NOMO-1 treated with dmso at 0.1 percent for 144 hours (cell line): ENCODE measurements at regions not wholly inside any gene's neighbourhood (a gene's known extent, or its start where the extent isn't known, plus 50 kb on each side); places are given as distances from the start of the nearest gene placed in this dataset.

ENCODE experiments used
- DNase-seq: peaks from one replicate; lab custom pipeline; 2025; ENCODE audit not compliant: unreplicated experiment; lab: John Stamatoyannopoulos, UW

DNA sequence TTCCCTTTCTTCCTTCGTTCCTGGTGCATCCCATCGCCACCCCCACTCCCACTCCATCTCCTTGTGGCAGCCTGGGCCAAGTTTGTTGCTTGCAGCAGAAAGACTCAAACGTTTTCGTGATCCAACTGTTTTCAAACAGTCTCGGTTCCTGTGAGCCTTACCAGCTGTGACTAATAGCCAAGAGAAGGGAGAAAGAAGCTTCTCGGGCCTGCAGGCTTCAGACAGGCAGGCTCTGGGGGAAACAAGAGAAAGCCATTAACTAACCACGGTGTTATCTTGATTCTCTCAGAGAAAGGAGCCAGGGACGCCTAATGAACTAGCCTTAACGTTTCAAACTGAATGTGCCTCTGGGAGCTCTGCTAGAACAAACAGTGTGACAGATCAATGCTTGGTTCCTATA lies 742.0 kb downstream of the NR2F2 start:
- no peak for DNase-seq

DNA sequence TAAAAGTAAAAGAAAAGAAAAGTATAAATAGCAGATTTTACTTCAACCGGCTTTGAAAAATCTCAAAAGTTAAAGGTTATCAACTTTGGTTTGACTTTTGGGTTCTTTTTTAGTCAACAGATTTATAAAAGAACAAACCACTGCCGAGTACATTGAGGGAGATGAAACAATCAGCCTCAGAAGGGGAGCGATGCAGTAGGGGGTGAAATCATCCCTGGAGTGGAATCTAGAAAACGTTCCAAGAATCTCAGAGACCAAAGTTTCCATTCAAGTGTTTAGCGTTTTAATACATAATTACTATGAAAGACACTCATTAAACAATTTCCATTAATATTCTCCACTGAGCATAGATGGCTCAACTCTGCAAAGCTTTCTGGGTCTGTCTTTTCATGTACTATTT lies 745.5 kb downstream of the NR2F2 start:
- no peak for DNase-seq

DNA sequence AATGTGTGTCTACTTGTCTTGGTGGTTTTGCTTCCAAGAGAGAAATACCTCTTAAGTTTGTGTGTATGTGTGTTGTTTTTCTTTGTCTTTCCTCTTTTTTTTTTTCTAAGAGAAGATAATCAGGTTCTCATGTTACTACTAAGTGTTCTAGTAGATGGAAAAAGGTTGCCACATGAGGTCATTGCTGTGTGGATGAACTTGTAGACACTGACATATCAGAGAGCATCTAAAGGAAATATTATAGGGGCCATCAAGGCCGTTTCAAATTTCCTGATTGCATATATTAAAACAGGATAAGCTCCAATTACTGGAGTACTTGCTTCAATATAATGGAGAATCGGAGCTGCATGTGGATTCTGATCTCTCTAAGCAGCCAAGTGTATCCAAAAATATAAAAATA lies 747.5 kb downstream of the NR2F2 start:
- no peak for DNase-seq

DNA sequence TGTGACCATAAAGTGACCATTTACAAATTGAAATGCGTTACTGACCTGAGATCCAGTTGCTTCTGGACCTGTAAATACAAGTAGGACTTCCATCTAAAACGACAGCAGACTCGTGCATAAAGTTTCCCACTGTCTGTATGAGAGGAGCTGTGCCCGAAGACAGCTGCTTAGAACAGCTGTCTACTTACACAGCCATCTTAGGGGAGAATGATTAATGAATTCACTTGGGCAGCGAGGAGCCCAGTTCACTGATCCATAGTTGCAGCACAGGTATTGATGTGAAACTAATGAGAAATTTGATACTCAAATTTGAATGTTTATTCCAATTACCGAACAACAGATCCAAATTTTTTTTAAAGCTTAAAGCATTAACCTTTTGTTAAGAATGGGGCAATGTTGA lies 748.1 kb downstream of the NR2F2 start:
- DNase-seq = no peak

GRCh38 chr15:97081666-97082226 lies 751.2 kb downstream of the NR2F2 start:
- no peak for DNase-seq

DNA sequence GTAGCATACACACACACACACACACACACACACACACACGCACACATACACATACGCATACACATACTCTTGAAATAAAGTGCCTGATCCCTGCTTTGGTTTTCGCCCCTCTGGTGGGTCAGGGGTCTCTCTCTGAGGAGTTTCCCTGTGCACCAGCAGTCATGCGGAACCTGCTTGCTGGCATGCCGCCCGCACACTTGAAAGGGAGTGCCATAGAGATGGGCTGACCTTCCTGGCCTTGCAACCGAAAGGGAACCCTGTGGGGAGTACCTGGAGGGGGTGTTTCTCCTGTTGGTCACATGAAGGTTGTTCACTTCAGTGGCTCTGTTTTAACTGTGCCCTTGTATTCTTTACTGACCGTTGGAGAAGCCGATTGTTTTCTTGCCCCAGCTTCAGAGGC lies 752.3 kb downstream of the NR2F2 start:
- DNase-seq = no peak

DNA sequence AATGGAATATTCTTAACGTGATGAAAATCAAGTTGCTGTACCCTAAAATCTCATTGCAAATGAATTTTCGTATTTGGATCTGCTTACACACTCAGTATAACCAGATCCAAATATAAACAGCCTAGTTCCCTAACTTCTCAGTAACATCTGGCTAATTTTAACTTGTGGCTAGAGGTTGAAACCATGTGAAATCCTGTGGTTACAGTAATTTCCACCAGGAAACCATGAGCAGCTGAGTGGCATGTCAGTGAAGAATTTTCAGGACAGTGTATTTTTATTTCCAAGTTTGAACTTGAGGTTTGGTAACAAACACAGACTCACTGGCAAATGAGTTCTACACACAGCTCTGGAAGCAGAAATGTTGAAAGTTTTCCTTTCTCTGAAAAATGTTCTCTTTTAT lies 754.1 kb downstream of the NR2F2 start:
- DNase-seq = peak; percentile 39

DNA sequence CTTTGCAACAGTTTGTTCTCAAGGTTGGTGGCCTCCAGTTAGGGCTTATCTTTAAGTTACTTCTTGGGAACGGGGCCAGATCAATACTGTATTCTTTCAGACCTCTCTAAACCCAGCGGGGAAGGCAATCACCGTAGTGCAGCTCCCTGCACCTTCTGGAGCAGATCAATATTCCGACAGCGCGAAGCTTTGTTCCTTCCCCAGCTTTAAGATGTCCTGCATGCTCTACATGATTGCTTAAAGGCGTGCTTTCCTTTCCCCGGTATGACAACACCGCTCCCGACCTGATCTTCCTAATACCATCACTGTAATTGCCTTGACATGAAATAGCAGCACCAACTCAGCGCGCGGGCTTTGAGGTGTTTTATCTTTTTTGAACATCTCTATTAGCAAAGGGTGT lies 755.2 kb downstream of the NR2F2 start:
- DNase-seq = no peak

DNA sequence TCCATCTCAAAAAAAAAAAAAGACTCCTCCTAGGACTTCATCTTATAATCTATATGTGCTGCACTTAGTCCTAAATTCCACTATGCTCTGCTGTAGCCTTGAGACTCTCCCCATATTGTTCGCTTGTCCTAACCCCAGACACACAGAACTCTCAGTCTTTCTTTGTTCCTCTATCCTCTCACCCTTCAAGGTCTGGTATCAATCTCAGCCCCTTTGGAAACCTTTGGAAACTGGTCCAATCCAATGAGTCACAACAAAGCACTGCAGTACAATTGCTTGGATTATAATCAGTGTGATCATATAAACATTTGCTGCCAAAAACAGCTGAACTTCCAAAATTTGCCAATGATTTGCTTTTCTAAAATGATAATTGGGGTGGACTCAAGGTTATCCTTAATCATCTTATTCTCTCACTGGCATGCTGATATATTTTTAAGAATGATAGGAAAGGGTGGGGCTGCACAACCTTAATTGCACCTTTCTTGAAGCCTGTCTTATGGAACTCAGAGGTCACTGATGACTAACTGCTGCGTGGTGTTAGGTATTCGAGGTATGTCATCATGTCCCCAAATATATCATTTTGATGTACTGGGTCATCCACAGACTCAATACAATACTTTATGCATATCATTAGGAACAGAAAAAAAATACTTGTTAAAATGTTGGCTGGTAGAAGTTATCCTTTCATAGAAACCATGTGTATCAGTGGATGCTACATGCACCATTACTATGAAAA lies 756.7 kb downstream of the NR2F2 start:
- no peak for DNase-seq

DNA sequence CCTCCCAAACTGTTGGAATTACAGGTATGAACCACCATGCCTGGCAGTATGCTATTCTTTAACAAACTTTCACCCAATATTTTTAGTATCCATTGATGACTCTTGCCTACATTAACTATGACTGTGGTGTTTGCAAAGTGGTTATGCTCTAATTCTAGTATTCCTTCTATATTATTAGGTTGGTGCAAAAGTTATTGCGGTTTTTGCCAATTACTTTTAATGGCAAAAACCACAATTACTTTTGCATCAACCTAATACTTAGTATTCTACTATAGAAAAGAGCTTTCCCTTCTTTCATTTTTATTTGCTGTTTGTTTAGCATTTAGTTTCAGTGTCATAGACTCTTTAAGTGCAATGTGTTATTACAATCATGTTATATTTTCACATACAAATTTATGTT lies 760.6 kb downstream of the NR2F2 start:
- DNase-seq = no peak

DNA sequence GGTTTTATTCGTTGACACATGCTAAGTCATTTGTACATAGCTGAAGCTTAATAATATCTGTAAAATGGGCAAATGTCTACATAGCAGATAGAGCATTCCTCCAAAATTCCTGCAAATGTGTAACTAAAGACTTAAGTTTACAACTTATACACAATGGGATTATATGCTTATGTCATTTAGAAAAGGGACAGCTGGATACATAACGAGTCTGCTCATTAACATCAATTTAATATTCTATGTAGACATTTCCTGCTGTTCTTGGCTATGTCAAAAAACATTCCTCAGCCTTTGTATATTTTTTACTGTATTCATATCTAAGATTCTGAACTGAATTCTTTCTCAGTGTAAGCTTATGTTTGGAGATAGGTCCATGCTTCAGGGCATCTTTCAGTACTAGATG lies 762.2 kb downstream of the NR2F2 start:
- DNase-seq = no peak

DNA sequence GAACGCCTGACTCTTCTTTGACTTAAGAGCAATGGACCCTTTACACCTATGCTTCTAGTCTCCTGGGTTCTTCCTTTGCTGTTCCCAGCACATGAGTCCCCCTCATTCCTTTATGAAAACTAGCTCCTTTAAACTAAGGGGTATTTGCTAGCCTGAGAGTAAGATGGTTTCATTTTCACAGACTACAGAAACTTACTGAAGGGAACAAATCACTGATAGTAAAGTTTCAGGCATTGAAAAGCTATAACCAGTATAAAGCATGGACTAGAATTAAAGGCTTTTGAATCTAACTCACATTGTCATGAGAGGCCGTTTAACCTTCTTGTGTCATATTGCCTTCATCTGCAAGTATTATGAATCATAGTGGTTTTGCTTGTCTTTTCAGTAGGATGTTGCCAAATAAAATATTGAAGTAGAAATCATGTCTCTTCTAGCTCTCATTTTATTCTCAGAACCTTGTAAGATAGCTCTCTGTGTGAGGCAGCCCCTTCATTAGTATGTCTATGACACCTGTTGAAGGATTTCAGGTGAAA lies 765.9 kb downstream of the NR2F2 start:
- peak; percentile 14 for DNase-seq

DNA sequence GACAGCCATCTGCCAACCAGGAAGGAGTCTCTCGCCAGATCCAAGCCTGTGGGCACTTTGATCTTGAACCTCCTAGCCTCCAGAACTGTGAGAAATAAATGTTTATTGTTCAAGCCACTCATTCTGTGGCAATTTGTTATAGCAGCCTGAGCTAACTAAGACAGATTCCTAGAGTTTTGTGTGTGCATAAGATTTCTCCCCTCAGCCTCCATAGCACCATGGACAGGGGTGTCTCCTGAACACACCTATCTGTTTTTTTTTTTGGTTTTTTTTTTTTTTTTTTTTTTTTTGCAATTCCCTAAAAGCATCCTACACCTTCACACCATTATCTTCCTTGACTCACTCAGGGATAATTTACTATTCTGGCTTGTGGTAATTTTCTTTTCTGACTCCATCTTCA lies 768.5 kb downstream of the NR2F2 start:
- DNase-seq = no peak

- no peak for DNase-seq
Measured at GRCh38 chr15:97101572-97101971, 771.1 kb downstream of the NR2F2 start.

- no peak for DNase-seq
Measured at GRCh38 chr15:97114900-97115760, 784.6 kb downstream of the NR2F2 start.

DNA sequence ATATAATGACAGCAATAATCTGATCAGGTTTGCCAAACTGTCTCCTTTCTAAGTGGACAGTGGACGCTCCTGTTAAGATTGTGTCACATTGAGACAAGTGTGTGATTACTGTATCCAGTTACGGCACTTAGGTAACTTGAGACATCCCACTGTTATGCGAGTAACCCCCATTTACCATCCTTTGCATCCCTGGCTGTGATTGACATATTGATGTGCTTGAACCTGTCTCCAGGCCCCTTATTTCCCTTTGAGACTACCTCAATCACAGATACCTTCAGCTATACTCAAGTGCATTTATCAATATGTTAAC lies 785.2 kb downstream of the NR2F2 start:
- no peak for DNase-seq

DNA sequence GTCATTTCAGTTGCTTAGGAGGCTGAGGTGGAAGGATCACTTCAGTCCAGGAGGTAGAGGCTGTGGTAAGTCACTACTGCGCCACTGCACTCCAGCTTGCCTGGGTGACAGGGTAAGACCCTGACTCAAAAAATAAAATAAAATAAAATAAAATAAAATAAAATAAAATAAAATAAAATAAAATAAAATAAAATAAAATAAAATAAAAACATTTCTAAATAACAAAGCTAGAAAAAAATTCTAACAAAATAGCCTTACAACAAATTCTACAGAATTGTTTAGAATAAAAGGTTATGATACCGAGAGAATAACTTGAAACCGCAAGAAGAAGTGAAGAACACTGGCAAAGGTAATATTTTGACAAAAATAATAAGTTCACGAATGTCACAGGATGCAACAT lies 794.3 kb downstream of the NR2F2 start:
- no peak for DNase-seq

GRCh38 chr15:97126553-97127233 lies 796.2 kb downstream of the NR2F2 start:
- no peak for DNase-seq

DNA sequence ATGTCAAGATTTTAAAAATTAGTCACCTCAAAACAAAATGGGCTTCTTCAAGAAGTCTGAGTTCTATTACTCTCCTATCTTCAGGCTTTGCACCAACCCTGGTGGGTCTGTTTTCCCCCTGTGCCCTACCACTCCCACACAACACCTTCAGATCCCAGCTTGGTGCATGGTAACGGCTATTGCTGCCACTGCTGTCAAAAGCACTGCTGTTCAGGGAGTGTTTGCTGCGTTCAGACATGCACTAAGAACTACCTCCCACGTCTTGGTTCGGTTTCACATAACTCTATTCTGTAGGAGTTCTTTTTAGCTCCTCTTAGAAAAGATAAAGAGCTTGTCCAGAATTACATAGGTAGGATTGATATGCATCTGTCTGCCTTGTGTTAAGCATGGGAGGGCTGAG lies 799.2 kb downstream of the NR2F2 start:
- DNase-seq = no peak

DNA sequence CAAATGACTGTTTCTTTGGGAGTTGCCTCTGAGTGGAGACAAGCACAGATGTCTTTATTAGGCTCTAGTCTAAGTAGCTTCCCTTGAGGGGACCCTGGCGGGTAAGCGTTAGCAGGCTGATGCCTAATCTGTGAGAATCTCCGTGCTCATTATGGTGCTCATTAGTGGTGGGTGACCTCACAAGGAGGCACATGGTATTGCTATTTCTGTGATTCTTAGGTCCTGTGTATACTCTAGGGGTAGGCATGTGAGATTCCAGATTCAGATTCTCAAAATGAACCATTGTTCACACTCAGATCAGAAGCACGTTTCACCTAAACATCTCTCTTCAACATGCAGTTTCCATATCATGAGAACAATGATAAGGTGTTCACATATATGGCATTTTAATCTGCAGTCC lies 809.7 kb downstream of the NR2F2 start:
- DNase-seq = no peak

DNA sequence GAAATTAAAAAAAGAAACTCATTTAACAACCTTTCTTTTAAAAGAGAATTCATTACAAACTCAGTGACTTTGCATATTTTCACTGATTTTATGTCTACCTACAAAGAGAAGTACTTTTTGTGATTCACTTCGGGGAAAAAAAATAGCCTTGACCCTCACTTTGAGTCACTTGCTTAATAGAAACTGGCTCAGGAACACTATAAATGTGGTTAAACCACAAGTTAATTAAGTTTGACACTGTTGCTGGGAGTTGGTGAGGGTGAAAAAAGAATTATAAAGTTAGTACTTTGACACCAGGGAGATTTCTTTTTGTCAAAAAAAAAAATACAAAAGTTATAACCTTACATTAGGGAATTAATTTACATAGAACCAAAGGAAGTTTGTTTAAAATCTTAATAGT lies 810.9 kb downstream of the NR2F2 start:
- peak; percentile 49 for DNase-seq

- no peak for DNase-seq
Measured at GRCh38 chr15:97141871-97142270, 811.4 kb downstream of the NR2F2 start.
